ENCODE measurements at regions not wholly inside any gene's neighbourhood (a gene's known extent, or its start where the extent isn't known, plus 50 kb on each side); places are given as distances from the start of the nearest gene placed in this dataset.

DNA sequence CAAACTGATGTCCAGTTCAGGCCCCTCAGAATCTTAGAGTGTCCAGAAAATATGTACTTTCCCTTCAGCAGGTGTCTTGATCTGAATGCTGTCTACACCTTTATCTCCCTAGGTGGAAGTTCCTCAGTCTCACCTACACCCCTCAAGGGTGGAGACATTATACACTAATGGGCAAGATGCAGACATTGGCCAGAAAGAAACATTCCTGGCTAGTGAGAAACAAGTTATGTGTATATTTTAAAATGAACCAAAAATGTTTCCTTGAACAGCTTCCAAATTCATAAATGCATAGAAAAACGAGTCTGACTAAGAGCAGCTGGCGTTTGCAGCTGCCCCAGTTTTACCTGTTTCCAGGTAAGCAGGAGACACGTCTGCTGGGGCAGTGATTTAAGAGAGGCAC, 140.5 kb upstream of the IRX4 start:
- ChIA-PET CTCF (no interaction called here), POLR2A (no interaction called here), RAD21 (ENCODE audit: low non-redundant PET in 1 of 2, low total read pairs in 2 of 2, uncharacterized antibody in 2 of 2, unreplicated experiment in 2 of 2) (no interaction called here)
- H3K4me3 ChIP-seq (replicated peaks in 1 of 2; ENCODE audit: low read depth in 1 of 2, low read length in 2 of 2): no peak overlapping the region
- ATAC-seq (no peak), DNase-seq (ENCODE audit: low read depth, low spot score) (no peak)
- no peaks in the 10 kb centered on the region for H3K9me3 ChIP-seq (ENCODE audit: control insufficient read depth in 1 of 2, insufficient read depth in 1 of 2, low read depth in 1 of 2, low read length in 2 of 2)
- intact Hi-C loops (cut with micrococcal nuclease): loop anchor here (10.0 kb wide), 1 partner anchor 348 kb away; no protein-coding TSS in a partner anchor
- no peak for TF ChIP-seq ELF1 (IDR thresholded peaks at IDR 0.05; ENCODE audit: borderline replicate concordance, low read depth)
- no peak for TF ChIP-seq FOSL1 (IDR thresholded peaks at IDR 0.05; ENCODE audit: low read depth)
- TF ChIP-seq SIN3A (IDR thresholded peaks at IDR 0.05; ENCODE audit: low read depth): no peak
- TF ChIP-seq, protein P1, sequence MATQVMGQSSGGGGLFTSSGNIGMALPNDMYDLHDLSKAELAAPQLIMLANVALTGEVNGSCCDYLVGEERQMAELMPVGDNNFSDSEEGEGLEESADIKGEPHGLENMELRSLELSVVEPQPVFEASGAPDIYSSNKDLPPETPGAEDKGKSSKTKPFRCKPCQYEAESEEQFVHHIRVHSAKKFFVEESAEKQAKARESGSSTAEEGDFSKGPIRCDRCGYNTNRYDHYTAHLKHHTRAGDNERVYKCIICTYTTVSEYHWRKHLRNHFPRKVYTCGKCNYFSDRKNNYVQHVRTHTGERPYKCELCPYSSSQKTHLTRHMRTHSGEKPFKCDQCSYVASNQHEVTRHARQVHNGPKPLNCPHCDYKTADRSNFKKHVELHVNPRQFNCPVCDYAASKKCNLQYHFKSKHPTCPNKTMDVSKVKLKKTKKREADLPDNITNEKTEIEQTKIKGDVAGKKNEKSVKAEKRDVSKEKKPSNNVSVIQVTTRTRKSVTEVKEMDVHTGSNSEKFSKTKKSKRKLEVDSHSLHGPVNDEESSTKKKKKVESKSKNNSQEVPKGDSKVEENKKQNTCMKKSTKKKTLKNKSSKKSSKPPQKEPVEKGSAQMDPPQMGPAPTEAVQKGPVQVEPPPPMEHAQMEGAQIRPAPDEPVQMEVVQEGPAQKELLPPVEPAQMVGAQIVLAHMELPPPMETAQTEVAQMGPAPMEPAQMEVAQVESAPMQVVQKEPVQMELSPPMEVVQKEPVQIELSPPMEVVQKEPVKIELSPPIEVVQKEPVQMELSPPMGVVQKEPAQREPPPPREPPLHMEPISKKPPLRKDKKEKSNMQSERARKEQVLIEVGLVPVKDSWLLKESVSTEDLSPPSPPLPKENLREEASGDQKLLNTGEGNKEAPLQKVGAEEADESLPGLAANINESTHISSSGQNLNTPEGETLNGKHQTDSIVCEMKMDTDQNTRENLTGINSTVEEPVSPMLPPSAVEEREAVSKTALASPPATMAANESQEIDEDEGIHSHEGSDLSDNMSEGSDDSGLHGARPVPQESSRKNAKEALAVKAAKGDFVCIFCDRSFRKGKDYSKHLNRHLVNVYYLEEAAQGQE (IDR thresholded peaks at IDR 0.05; ENCODE audit: low read depth): no peak
- no peak for TF ChIP-seq POLR2AphosphoS5 (IDR thresholded peaks at IDR 0.05; ENCODE audit: low read depth, low read length)
- H3K27me3 ChIP-seq (ENCODE audit: insufficient read depth, low read length): peaks cover 61% of the 10 kb centered on the region
- no peaks in the 10 kb centered on the region for H3K36me3 ChIP-seq (ENCODE audit: control insufficient read depth in 1 of 2, insufficient read depth in 2 of 2, low read length in 2 of 2)
- no peak overlapping the region for H3K4me2 ChIP-seq (ENCODE audit: low read length)
- no peak overlapping the region for H3K27ac ChIP-seq (ENCODE audit: low read depth, low read length)
- no peak overlapping the region for H3K9ac ChIP-seq (ENCODE audit: low read length)
- H3K9me2 ChIP-seq (ENCODE audit: insufficient read depth): no peaks in the 10 kb centered on the region
- no peaks in the 10 kb centered on the region for H4K20me1 ChIP-seq (ENCODE audit: insufficient read depth)
- H3K4me1 ChIP-seq (ENCODE audit: control insufficient read depth in 1 of 2, insufficient read depth in 2 of 2, low read length in 2 of 2): no peaks in the 10 kb centered on the region
- no peaks in the 10 kb centered on the region for H3K79me2 ChIP-seq (ENCODE audit: insufficient read depth, low read length)
- no peak overlapping the region for H2AFZ ChIP-seq (ENCODE audit: low read depth, low read length, poor library complexity, severe bottlenecking)
- BruUV-seq (replicated peaks): no TSS peak

DNA sequence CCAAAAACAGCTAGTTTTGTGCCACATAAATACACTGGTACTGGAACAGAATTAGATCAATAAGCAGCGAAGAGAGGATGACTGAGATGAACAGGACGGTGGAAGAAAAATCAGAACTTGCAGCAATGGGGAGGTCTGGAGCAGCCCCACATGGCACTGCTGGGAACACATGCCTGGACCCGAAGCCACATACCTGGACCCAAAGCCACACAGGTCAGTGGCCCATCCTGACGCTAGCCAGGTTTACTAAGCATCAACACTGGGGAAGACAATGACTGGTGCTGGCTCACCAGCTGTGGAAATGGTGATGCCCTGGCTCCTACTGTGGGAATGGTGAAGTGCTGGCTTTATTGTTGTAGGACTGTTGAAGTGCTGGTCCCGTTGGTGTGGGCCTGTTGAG, 139.7 kb upstream of the IRX4 start:
- ChIA-PET RAD21 (ENCODE audit: low non-redundant PET in 1 of 2, low total read pairs in 2 of 2, uncharacterized antibody in 2 of 2, unreplicated experiment in 2 of 2) (no interaction called here), POLR2A (no interaction called here), CTCF (no interaction called here)
- no peak overlapping the region for H3K27ac ChIP-seq (ENCODE audit: low read depth, low read length)
- BruUV-seq (replicated peaks): no TSS peak
- DNase-seq (ENCODE audit: low read depth, low spot score) (no peak), ATAC-seq (no peak)
- H3K9me3 ChIP-seq (ENCODE audit: control insufficient read depth in 1 of 2, insufficient read depth in 1 of 2, low read depth in 1 of 2, low read length in 2 of 2): no peaks in the 10 kb centered on the region
- intact Hi-C loops (cut with micrococcal nuclease): loop anchor here (10.0 kb wide), 1 partner anchor 348 kb away; no protein-coding TSS in a partner anchor
- peaks cover 61% of the 10 kb centered on the region for H3K27me3 ChIP-seq (ENCODE audit: insufficient read depth, low read length)
- no peak overlapping the region for H3K4me3 ChIP-seq (replicated peaks in 1 of 2; ENCODE audit: low read depth in 1 of 2, low read length in 2 of 2)
- no peaks in the 10 kb centered on the region for H3K4me1 ChIP-seq (ENCODE audit: control insufficient read depth in 1 of 2, insufficient read depth in 2 of 2, low read length in 2 of 2)
- H2AFZ ChIP-seq (ENCODE audit: low read depth, low read length, poor library complexity, severe bottlenecking): no peak overlapping the region
- H3K9ac ChIP-seq (ENCODE audit: low read length): no peak overlapping the region
- H3K9me2 ChIP-seq (ENCODE audit: insufficient read depth): no peaks in the 10 kb centered on the region
- H3K79me2 ChIP-seq (ENCODE audit: insufficient read depth, low read length): no peaks in the 10 kb centered on the region
- no peaks in the 10 kb centered on the region for H4K20me1 ChIP-seq (ENCODE audit: insufficient read depth)
- no peaks in the 10 kb centered on the region for H3K36me3 ChIP-seq (ENCODE audit: control insufficient read depth in 1 of 2, insufficient read depth in 2 of 2, low read length in 2 of 2)
- no peak overlapping the region for H3K4me2 ChIP-seq (ENCODE audit: low read length)
- TF ChIP-seq, protein P2, sequence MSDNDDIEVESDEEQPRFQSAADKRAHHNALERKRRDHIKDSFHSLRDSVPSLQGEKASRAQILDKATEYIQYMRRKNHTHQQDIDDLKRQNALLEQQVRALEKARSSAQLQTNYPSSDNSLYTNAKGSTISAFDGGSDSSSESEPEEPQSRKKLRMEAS (IDR thresholded peaks at IDR 0.05): no peak
- TF ChIP-seq, protein P3, sequence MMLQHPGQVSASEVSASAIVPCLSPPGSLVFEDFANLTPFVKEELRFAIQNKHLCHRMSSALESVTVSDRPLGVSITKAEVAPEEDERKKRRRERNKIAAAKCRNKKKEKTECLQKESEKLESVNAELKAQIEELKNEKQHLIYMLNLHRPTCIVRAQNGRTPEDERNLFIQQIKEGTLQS (IDR thresholded peaks at IDR 0.05): no peak
- no peak for TF ChIP-seq SRF (IDR thresholded peaks at IDR 0.05; ENCODE audit: low read depth)
- TF ChIP-seq ZFX (IDR thresholded peaks at IDR 0.05): no peak
- TF ChIP-seq ZNF274 (IDR thresholded peaks at IDR 0.05; ENCODE audit: low read depth, low read length): no peak
- TF ChIP-seq, protein P4, sequence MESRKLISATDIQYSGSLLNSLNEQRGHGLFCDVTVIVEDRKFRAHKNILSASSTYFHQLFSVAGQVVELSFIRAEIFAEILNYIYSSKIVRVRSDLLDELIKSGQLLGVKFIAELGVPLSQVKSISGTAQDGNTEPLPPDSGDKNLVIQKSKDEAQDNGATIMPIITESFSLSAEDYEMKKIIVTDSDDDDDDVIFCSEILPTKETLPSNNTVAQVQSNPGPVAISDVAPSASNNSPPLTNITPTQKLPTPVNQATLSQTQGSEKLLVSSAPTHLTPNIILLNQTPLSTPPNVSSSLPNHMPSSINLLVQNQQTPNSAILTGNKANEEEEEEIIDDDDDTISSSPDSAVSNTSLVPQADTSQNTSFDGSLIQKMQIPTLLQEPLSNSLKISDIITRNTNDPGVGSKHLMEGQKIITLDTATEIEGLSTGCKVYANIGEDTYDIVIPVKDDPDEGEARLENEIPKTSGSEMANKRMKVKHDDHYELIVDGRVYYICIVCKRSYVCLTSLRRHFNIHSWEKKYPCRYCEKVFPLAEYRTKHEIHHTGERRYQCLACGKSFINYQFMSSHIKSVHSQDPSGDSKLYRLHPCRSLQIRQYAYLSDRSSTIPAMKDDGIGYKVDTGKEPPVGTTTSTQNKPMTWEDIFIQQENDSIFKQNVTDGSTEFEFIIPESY (IDR thresholded peaks at IDR 0.05; ENCODE audit: extremely low read depth, insufficient replicate concordance, low read length): no peak
- no peak for TF ChIP-seq SIN3A (IDR thresholded peaks at IDR 0.05; ENCODE audit: low read depth)
- TF ChIP-seq ELF1 (IDR thresholded peaks at IDR 0.05; ENCODE audit: borderline replicate concordance, low read depth): no peak
- no peak for TF ChIP-seq POLR2AphosphoS5 (IDR thresholded peaks at IDR 0.05; ENCODE audit: low read depth, low read length)
- no peak for TF ChIP-seq YY1 (IDR thresholded peaks at IDR 0.05; ENCODE audit: extremely low read depth, insufficient replicate concordance, low read depth, low read length)
- TF ChIP-seq EZH2phosphoT487 (IDR thresholded peaks at IDR 0.05; ENCODE audit: borderline replicate concordance): no peak

All from HCT116 (cell line).